ENCODE measurements at regions not wholly inside any gene's neighbourhood (a gene's known extent, or its start where the extent isn't known, plus 50 kb on each side); places are given as distances from the start of the nearest gene placed in this dataset.

GRCh38 chr1:29607236-29607635 lies 370.9 kb downstream of the PTPRU start:
- TF ChIP-seq, protein P1, sequence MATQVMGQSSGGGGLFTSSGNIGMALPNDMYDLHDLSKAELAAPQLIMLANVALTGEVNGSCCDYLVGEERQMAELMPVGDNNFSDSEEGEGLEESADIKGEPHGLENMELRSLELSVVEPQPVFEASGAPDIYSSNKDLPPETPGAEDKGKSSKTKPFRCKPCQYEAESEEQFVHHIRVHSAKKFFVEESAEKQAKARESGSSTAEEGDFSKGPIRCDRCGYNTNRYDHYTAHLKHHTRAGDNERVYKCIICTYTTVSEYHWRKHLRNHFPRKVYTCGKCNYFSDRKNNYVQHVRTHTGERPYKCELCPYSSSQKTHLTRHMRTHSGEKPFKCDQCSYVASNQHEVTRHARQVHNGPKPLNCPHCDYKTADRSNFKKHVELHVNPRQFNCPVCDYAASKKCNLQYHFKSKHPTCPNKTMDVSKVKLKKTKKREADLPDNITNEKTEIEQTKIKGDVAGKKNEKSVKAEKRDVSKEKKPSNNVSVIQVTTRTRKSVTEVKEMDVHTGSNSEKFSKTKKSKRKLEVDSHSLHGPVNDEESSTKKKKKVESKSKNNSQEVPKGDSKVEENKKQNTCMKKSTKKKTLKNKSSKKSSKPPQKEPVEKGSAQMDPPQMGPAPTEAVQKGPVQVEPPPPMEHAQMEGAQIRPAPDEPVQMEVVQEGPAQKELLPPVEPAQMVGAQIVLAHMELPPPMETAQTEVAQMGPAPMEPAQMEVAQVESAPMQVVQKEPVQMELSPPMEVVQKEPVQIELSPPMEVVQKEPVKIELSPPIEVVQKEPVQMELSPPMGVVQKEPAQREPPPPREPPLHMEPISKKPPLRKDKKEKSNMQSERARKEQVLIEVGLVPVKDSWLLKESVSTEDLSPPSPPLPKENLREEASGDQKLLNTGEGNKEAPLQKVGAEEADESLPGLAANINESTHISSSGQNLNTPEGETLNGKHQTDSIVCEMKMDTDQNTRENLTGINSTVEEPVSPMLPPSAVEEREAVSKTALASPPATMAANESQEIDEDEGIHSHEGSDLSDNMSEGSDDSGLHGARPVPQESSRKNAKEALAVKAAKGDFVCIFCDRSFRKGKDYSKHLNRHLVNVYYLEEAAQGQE (IDR thresholded peaks at IDR 0.05; ENCODE audit: insufficient read depth in 1 of 2, low read depth in 2 of 2, low read length in 2 of 2), result no peak
- TF ChIP-seq FOXP2 (optimal IDR thresholded peaks at IDR 0.05; ENCODE audit: borderline replicate concordance, extremely low read depth, extremely low read length, insufficient read depth) (no peak), POLR2AphosphoS5 (IDR thresholded peaks at IDR 0.05; ENCODE audit: low read depth, low read length) (no peak), TAF1 (IDR thresholded peaks at IDR 0.05; ENCODE audit: borderline replicate concordance, insufficient read depth, low read length) (no peak), SIN3A (IDR thresholded peaks at IDR 0.05; ENCODE audit: borderline replicate concordance, insufficient read depth, low read length) (no peak)

DNA sequence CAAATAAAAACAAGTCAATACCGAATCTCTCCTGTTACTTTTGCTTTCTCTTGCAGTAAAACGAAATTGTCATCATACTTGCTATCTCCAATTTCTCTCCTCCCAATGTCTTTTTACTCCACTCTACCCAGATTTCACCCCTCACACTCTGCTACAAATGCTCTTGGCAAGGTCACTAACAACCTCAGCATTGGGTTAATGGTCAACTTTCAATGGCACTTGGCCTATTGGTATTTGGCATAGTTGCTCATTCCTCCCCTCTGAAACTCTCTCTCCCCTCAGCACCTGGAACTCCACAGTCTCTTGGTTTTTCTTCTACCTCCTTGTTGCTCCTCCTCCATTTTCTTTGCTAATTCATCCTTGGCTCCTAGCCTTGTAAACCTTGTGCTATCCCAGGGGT lies 367.3 kb downstream of the PTPRU start:
- TF ChIP-seq, protein P1 (IDR thresholded peaks at IDR 0.05; ENCODE audit: insufficient read depth in 1 of 2, low read depth in 2 of 2, low read length in 2 of 2), result no peak
- TF ChIP-seq TAF1 (IDR thresholded peaks at IDR 0.05; ENCODE audit: borderline replicate concordance, insufficient read depth, low read length), result no peak
- no peak for TF ChIP-seq POLR2AphosphoS5 (IDR thresholded peaks at IDR 0.05; ENCODE audit: low read depth, low read length)
- no peak for TF ChIP-seq SIN3A (IDR thresholded peaks at IDR 0.05; ENCODE audit: borderline replicate concordance, insufficient read depth, low read length)
- no peak for TF ChIP-seq FOXP2 (optimal IDR thresholded peaks at IDR 0.05; ENCODE audit: borderline replicate concordance, extremely low read depth, extremely low read length, insufficient read depth)

GRCh38 chr1:29602203-29602602 lies 365.9 kb downstream of the PTPRU start:
- TF ChIP-seq POLR2AphosphoS5 (IDR thresholded peaks at IDR 0.05; ENCODE audit: low read depth, low read length), result no peak
- TF ChIP-seq SIN3A (IDR thresholded peaks at IDR 0.05; ENCODE audit: borderline replicate concordance, insufficient read depth, low read length), result no peak
- TF ChIP-seq TAF1 (IDR thresholded peaks at IDR 0.05; ENCODE audit: borderline replicate concordance, insufficient read depth, low read length), result no peak
- TF ChIP-seq, protein P1 (IDR thresholded peaks at IDR 0.05; ENCODE audit: insufficient read depth in 1 of 2, low read depth in 2 of 2, low read length in 2 of 2), result no peak
- TF ChIP-seq FOXP2 (optimal IDR thresholded peaks at IDR 0.05; ENCODE audit: borderline replicate concordance, extremely low read depth, extremely low read length, insufficient read depth), result no peak

GRCh38 chr1:29601021-29601420 lies 364.7 kb downstream of the PTPRU start:
- TF ChIP-seq POLR2AphosphoS5 (IDR thresholded peaks at IDR 0.05; ENCODE audit: low read depth, low read length) (no peak), SIN3A (IDR thresholded peaks at IDR 0.05; ENCODE audit: borderline replicate concordance, insufficient read depth, low read length) (no peak), FOXP2 (optimal IDR thresholded peaks at IDR 0.05; ENCODE audit: borderline replicate concordance, extremely low read depth, extremely low read length, insufficient read depth) (no peak), TAF1 (IDR thresholded peaks at IDR 0.05; ENCODE audit: borderline replicate concordance, insufficient read depth, low read length) (no peak)
- TF ChIP-seq, protein P1 (IDR thresholded peaks at IDR 0.05; ENCODE audit: insufficient read depth in 1 of 2, low read depth in 2 of 2, low read length in 2 of 2), result no peak

DNA sequence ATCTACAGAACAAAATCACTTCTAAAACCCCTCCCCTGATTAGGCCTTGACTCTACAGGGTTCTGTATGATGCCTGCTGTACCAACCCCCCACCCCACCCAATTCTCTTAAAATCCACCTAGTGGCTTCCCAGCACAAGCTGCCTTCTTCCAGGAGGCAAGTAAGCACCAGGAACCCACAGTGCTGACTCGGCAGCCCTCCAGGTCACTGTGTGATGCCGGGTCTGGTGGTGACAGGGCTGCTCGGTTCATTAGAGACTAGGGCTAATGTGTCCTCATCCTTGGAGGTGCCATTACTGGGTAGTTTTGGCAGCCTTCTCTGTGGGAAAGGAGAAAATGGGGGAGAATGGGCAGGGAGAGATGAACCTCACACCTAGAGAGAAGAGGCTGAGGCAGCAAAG lies 363.5 kb downstream of the PTPRU start:
- TF ChIP-seq FOXP2 (optimal IDR thresholded peaks at IDR 0.05; ENCODE audit: borderline replicate concordance, extremely low read depth, extremely low read length, insufficient read depth), result no peak
- TF ChIP-seq POLR2AphosphoS5 (IDR thresholded peaks at IDR 0.05; ENCODE audit: low read depth, low read length), result no peak
- TF ChIP-seq SIN3A (IDR thresholded peaks at IDR 0.05; ENCODE audit: borderline replicate concordance, insufficient read depth, low read length), result no peak
- no peak for TF ChIP-seq TAF1 (IDR thresholded peaks at IDR 0.05; ENCODE audit: borderline replicate concordance, insufficient read depth, low read length)
- TF ChIP-seq, protein P1 (IDR thresholded peaks at IDR 0.05; ENCODE audit: insufficient read depth in 1 of 2, low read depth in 2 of 2, low read length in 2 of 2), result no peak

All from PFSK-1 (cell line).